ENCODE measurements at regions not wholly inside any gene's neighbourhood (a gene's known extent, or its start where the extent isn't known, plus 50 kb on each side); places are given as distances from the start of the nearest gene placed in this dataset.

GRCh38 chr6:44667226-44667625, 279.7 kb downstream of the CDC5L start:
- TF ChIP-seq POLR2AphosphoS5 (IDR thresholded peaks at IDR 0.05), result no peak
- TF ChIP-seq CTCF (IDR thresholded peaks at IDR 0.05; ENCODE audit: poor library complexity, severe bottlenecking), result no peak
- TF ChIP-seq, protein P1, sequence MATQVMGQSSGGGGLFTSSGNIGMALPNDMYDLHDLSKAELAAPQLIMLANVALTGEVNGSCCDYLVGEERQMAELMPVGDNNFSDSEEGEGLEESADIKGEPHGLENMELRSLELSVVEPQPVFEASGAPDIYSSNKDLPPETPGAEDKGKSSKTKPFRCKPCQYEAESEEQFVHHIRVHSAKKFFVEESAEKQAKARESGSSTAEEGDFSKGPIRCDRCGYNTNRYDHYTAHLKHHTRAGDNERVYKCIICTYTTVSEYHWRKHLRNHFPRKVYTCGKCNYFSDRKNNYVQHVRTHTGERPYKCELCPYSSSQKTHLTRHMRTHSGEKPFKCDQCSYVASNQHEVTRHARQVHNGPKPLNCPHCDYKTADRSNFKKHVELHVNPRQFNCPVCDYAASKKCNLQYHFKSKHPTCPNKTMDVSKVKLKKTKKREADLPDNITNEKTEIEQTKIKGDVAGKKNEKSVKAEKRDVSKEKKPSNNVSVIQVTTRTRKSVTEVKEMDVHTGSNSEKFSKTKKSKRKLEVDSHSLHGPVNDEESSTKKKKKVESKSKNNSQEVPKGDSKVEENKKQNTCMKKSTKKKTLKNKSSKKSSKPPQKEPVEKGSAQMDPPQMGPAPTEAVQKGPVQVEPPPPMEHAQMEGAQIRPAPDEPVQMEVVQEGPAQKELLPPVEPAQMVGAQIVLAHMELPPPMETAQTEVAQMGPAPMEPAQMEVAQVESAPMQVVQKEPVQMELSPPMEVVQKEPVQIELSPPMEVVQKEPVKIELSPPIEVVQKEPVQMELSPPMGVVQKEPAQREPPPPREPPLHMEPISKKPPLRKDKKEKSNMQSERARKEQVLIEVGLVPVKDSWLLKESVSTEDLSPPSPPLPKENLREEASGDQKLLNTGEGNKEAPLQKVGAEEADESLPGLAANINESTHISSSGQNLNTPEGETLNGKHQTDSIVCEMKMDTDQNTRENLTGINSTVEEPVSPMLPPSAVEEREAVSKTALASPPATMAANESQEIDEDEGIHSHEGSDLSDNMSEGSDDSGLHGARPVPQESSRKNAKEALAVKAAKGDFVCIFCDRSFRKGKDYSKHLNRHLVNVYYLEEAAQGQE (IDR thresholded peaks at IDR 0.05; ENCODE audit: borderline replicate concordance), result no peak
- TF ChIP-seq EZH2 (IDR thresholded peaks at IDR 0.05; ENCODE audit: borderline replicate concordance, insufficient read depth, low read length, poor library complexity, severe bottlenecking), result no peak
- no peak for TF ChIP-seq RAD21 (conservative IDR thresholded peaks at IDR 0.05)
- no peak for TF ChIP-seq MXI1 (conservative IDR thresholded peaks at IDR 0.05; ENCODE audit: poor library complexity, severe bottlenecking)
- TF ChIP-seq EP300 (conservative IDR thresholded peaks at IDR 0.05; ENCODE audit: poor library complexity, severe bottlenecking), result no peak
- TF ChIP-seq TAF1 (IDR thresholded peaks at IDR 0.05; ENCODE audit: low read depth), result no peak
- TF ChIP-seq SMC3 (conservative IDR thresholded peaks at IDR 0.05; ENCODE audit: poor library complexity), result no peak

All from neural cell (in vitro differentiated cells).